ENCODE measurements at regions not wholly inside any gene's neighbourhood (a gene's known extent, or its start where the extent isn't known, plus 50 kb on each side); places are given as distances from the start of the nearest gene placed in this dataset.
"Not testable (repeated sequence)": the region's sequence is repeated elsewhere in the genome, so short reads cannot be mapped to it uniquely, and the experiment has no call there.

- DNase-seq (ENCODE audit: low spot score), result no peak
Observed at GRCh38 chr2:36052819-36053218, 302.8 kb upstream of the CRIM1 start.

GRCh38 chr2:36044411-36044810 lies 311.2 kb upstream of the CRIM1 start:
- no peak for DNase-seq (ENCODE audit: low spot score)

GRCh38 chr2:36035137-36035536 lies 320.4 kb upstream of the CRIM1 start:
- no peak for DNase-seq (ENCODE audit: low spot score)

- DNase-seq (ENCODE audit: low spot score), result no peak
Observed at GRCh38 chr2:36032046-36032445, 323.5 kb upstream of the CRIM1 start.

- no peak for DNase-seq (ENCODE audit: low spot score)
Observed at GRCh38 chr2:36031471-36031870, 324.1 kb upstream of the CRIM1 start.

- DNase-seq (ENCODE audit: low spot score), result no peak
Observed at GRCh38 chr2:36027616-36028015, 328.0 kb upstream of the CRIM1 start.

- no peak for DNase-seq (ENCODE audit: low spot score)
Observed at GRCh38 chr2:36013064-36013463, 342.5 kb upstream of the CRIM1 start.

- no peak for DNase-seq (ENCODE audit: low spot score)
Observed at GRCh38 chr2:36006444-36006843, 349.1 kb upstream of the CRIM1 start.

- no peak for DNase-seq (ENCODE audit: low spot score)
Observed at GRCh38 chr2:36002941-36003340, 352.6 kb upstream of the CRIM1 start.

GRCh38 chr2:35997488-35997887 lies 358.1 kb upstream of the CRIM1 start:
- no peak for DNase-seq (ENCODE audit: low spot score)

GRCh38 chr2:35989503-35989902 lies 366.1 kb upstream of the CRIM1 start:
- DNase-seq (ENCODE audit: low spot score), result peak; percentile 63

GRCh38 chr2:35989040-35989439 lies 366.5 kb upstream of the CRIM1 start:
- DNase-seq (ENCODE audit: low spot score), result no peak

GRCh38 chr2:35986871-35987270 lies 368.7 kb upstream of the CRIM1 start:
- no peak for DNase-seq (ENCODE audit: low spot score)

GRCh38 chr2:35978218-35978617 lies 377.4 kb upstream of the CRIM1 start:
- DNase-seq (ENCODE audit: low spot score), result no peak

- DNase-seq (ENCODE audit: low spot score), result no peak
Observed at GRCh38 chr2:35976611-35977010, 379.0 kb upstream of the CRIM1 start.

- no peak for DNase-seq (ENCODE audit: low spot score)
Observed at GRCh38 chr2:35973737-35974132, 381.8 kb upstream of the CRIM1 start.

- DNase-seq (ENCODE audit: low spot score), result peak; percentile 34
Observed at GRCh38 chr2:35973132-35973736, 382.3 kb upstream of the CRIM1 start.

GRCh38 chr2:35963824-35964223 lies 391.8 kb upstream of the CRIM1 start:
- no peak for DNase-seq (ENCODE audit: low spot score)

- DNase-seq (ENCODE audit: low spot score), result no peak
Observed at GRCh38 chr2:35963357-35963756, 392.2 kb upstream of the CRIM1 start.

GRCh38 chr2:35962585-35963146 lies 392.9 kb upstream of the CRIM1 start:
- no peak for DNase-seq (ENCODE audit: low spot score)

GRCh38 chr2:35960596-35960995 lies 395.0 kb upstream of the CRIM1 start:
- DNase-seq (ENCODE audit: low spot score), result no peak

GRCh38 chr2:35957053-35957452 lies 398.5 kb upstream of the CRIM1 start:
- not testable (repeated sequence) for DNase-seq (ENCODE audit: low spot score)

- DNase-seq (ENCODE audit: low spot score), result no peak
Observed at GRCh38 chr2:35946478-35946877, 409.1 kb upstream of the CRIM1 start.

GRCh38 chr2:35938838-35939237 lies 416.7 kb upstream of the CRIM1 start:
- DNase-seq (ENCODE audit: low spot score), result no peak
